HUDEP-2 (cell line): ENCODE measurements at regions not wholly inside any gene's neighbourhood (a gene's known extent, or its start where the extent isn't known, plus 50 kb on each side); places are given as distances from the start of the nearest gene placed in this dataset.
A peak's percentile ranks its signal among the peaks of the same experiment; 100 is the strongest.
"Not testable (repeated sequence)": the region's sequence is repeated elsewhere in the genome, so short reads cannot be mapped to it uniquely, and the experiment has no call there.

Experiments used
- DNase-seq, 76 experiments: peaks; one replicate each; lab custom pipeline; 2025; ENCODE audit not compliant: unreplicated experiment in 76 of 76; lab: John Stamatoyannopoulos, UW

- not testable (repeated sequence) for DNase-seq
Measured at GRCh38 chr4:9604031-9604892, 160.0 kb downstream of the DEFB131A start.

- not testable (repeated sequence) for DNase-seq
Measured at GRCh38 chr4:9604893-9605190, 160.6 kb downstream of the DEFB131A start.

- DNase-seq: no peak
Measured at GRCh38 chr4:9608300-9608699, 164.1 kb downstream of the DEFB131A start.

GRCh38 chr4:9610321-9610720 lies 166.1 kb downstream of the DEFB131A start:
- not testable (repeated sequence) for DNase-seq

- no peak for DNase-seq
Measured at GRCh38 chr4:9611101-9611500, 166.9 kb downstream of the DEFB131A start.

GRCh38 chr4:9636411-9636810 lies 145.0 kb upstream of the DRD5 start:
- not testable (repeated sequence) for DNase-seq

- DNase-seq: peak in 1 of 76 experiments; percentile 13
Measured at GRCh38 chr4:9659678-9660077, 121.8 kb upstream of the DRD5 start.

GRCh38 chr4:9660955-9661354 lies 120.5 kb upstream of the DRD5 start:
- not testable (repeated sequence) for DNase-seq

GRCh38 chr4:9670725-9671124 lies 110.7 kb upstream of the DRD5 start:
- peak in 49 of 76 experiments; percentile 1 to 51 (median 20) for DNase-seq

- DNase-seq: not testable (repeated sequence)
Measured at GRCh38 chr4:9677357-9677756, 104.1 kb upstream of the DRD5 start.

- DNase-seq: no peak
Measured at GRCh38 chr4:9679704-9680478, 101.5 kb upstream of the DRD5 start.

GRCh38 chr4:9683174-9683573 lies 98.3 kb upstream of the DRD5 start:
- DNase-seq: not testable (repeated sequence)

GRCh38 chr4:9685016-9685415 lies 96.4 kb upstream of the DRD5 start:
- DNase-seq: not testable (repeated sequence)

- no peak for DNase-seq
Measured at GRCh38 chr4:9685692-9686091, 95.7 kb upstream of the DRD5 start.

GRCh38 chr4:9690636-9691237 lies 90.7 kb upstream of the DRD5 start:
- not testable (repeated sequence) for DNase-seq

GRCh38 chr4:9691238-9692065 lies 90.0 kb upstream of the DRD5 start:
- DNase-seq: peak in 74 of 76 experiments; percentile 9 to 92 (median 78)

- DNase-seq: not testable (repeated sequence)
Measured at GRCh38 chr4:9692791-9693491, 88.5 kb upstream of the DRD5 start.

- DNase-seq: not testable (repeated sequence)
Measured at GRCh38 chr4:9694403-9694802, 87.0 kb upstream of the DRD5 start.

GRCh38 chr4:9695994-9696393 lies 85.4 kb upstream of the DRD5 start:
- peak in 20 of 76 experiments; percentile 1 to 43 (median 8) for DNase-seq

GRCh38 chr4:9696561-9696960 lies 84.9 kb upstream of the DRD5 start:
- not testable (repeated sequence) for DNase-seq
